ENCODE measurements at regions not wholly inside any gene's neighbourhood (a gene's known extent, or its start where the extent isn't known, plus 50 kb on each side); places are given as distances from the start of the nearest gene placed in this dataset.

DNA sequence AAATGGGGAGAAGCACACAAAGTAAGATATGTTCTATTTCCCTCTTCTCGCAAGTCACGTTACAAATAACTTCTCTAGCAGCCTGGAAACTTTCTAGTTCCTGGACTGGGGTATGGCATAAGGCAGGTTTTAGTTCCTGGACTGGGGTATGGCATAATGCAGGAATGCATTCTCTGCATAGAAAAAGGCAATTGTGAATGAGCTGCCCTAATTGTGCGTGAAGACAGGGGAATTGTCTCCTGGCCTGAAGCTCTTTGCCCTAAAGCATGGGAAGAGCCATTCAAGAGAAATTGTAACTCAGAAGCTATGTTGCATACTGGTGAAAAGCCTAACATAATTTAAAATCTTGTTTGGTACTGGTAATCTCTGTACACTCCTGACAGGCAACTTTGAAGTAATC, 54.3 kb upstream of the CBLB start:
- DNase-seq (ENCODE audit: low read depth in 1 of 2, low spot score in 1 of 2) = no peak
- H3K4me3 ChIP-seq (replicated peaks; ENCODE audit: insufficient read depth, low read length) = no peak overlapping the region
- H3K27ac ChIP-seq (replicated peaks) = no peak overlapping the region
- H3K27me3 ChIP-seq (ENCODE audit: insufficient read depth, poor library complexity, severe bottlenecking) = no peaks in the 10 kb centered on the region
- TF ChIP-seq, protein P1, sequence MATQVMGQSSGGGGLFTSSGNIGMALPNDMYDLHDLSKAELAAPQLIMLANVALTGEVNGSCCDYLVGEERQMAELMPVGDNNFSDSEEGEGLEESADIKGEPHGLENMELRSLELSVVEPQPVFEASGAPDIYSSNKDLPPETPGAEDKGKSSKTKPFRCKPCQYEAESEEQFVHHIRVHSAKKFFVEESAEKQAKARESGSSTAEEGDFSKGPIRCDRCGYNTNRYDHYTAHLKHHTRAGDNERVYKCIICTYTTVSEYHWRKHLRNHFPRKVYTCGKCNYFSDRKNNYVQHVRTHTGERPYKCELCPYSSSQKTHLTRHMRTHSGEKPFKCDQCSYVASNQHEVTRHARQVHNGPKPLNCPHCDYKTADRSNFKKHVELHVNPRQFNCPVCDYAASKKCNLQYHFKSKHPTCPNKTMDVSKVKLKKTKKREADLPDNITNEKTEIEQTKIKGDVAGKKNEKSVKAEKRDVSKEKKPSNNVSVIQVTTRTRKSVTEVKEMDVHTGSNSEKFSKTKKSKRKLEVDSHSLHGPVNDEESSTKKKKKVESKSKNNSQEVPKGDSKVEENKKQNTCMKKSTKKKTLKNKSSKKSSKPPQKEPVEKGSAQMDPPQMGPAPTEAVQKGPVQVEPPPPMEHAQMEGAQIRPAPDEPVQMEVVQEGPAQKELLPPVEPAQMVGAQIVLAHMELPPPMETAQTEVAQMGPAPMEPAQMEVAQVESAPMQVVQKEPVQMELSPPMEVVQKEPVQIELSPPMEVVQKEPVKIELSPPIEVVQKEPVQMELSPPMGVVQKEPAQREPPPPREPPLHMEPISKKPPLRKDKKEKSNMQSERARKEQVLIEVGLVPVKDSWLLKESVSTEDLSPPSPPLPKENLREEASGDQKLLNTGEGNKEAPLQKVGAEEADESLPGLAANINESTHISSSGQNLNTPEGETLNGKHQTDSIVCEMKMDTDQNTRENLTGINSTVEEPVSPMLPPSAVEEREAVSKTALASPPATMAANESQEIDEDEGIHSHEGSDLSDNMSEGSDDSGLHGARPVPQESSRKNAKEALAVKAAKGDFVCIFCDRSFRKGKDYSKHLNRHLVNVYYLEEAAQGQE (IDR thresholded peaks at IDR 0.05; ENCODE audit: insufficient replicate concordance, low read depth) = no peak
- TF ChIP-seq SPI1 (IDR thresholded peaks at IDR 0.05; ENCODE audit: borderline replicate concordance, low read depth) = no peak

- TF ChIP-seq GABPA (IDR thresholded peaks at IDR 0.05; ENCODE audit: low read depth) (no peak), POLR2AphosphoS5 (IDR thresholded peaks at IDR 0.05; ENCODE audit: low read depth) (no peak), CTCF (IDR thresholded peaks at IDR 0.05; ENCODE audit: insufficient read depth, low read length) (no peak), SPI1 (IDR thresholded peaks at IDR 0.05; ENCODE audit: borderline replicate concordance, low read depth) (no peak)
- TF ChIP-seq, protein P1 (IDR thresholded peaks at IDR 0.05; ENCODE audit: insufficient replicate concordance, low read depth) = no peak
- H3K27ac ChIP-seq (replicated peaks) = no peak overlapping the region
- DNase-seq (ENCODE audit: low read depth in 1 of 2, low spot score in 1 of 2) = no peak
- H3K27me3 ChIP-seq (ENCODE audit: insufficient read depth, poor library complexity, severe bottlenecking) = no peaks in the 10 kb centered on the region
- no peak overlapping the region for H3K4me3 ChIP-seq (replicated peaks; ENCODE audit: insufficient read depth, low read length)
Measured at GRCh38 chr3:105927741-105928140, 58.9 kb upstream of the CBLB start.

DNA sequence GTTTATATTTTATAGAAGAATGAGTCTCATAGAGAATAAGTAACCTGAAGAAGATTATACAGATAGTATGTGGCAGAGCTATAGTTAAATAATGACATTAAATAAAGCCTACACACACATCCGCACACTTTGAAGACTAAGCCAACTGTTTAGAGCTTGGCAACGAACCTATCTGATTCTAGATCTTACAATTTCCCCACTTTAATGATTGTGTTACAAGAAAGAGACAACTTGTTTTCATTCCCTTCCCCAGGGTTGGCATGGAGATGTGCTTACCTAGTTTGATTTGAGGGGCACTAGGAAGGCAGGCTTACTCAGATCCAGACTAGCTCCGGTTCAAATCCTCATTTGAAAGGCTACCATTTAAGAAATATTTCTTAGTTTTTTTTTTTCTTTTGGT, 61.9 kb upstream of the CBLB start:
- DNase-seq (ENCODE audit: low read depth in 1 of 2, low spot score in 1 of 2) = no peak
- TF ChIP-seq CTCF (IDR thresholded peaks at IDR 0.05; ENCODE audit: insufficient read depth, low read length) (no peak), POLR2AphosphoS5 (IDR thresholded peaks at IDR 0.05; ENCODE audit: low read depth) (no peak), GABPA (IDR thresholded peaks at IDR 0.05; ENCODE audit: low read depth) (no peak), SPI1 (IDR thresholded peaks at IDR 0.05; ENCODE audit: borderline replicate concordance, low read depth) (no peak)
- TF ChIP-seq, protein P1 (IDR thresholded peaks at IDR 0.05; ENCODE audit: insufficient replicate concordance, low read depth) = no peak
- no peak overlapping the region for H3K4me3 ChIP-seq (replicated peaks; ENCODE audit: insufficient read depth, low read length)
- H3K27ac ChIP-seq (replicated peaks) = no peak overlapping the region
- no peaks in the 10 kb centered on the region for H3K27me3 ChIP-seq (ENCODE audit: insufficient read depth, poor library complexity, severe bottlenecking)

- H3K4me3 ChIP-seq (replicated peaks; ENCODE audit: insufficient read depth, low read length) = no peak overlapping the region
- H3K27me3 ChIP-seq (ENCODE audit: insufficient read depth, poor library complexity, severe bottlenecking) = no peaks in the 10 kb centered on the region
- no peak for DNase-seq (ENCODE audit: low read depth in 1 of 2, low spot score in 1 of 2)
- no peak for TF ChIP-seq SPI1 (IDR thresholded peaks at IDR 0.05; ENCODE audit: borderline replicate concordance, low read depth)
- no peak overlapping the region for H3K27ac ChIP-seq (replicated peaks)
Measured at GRCh38 chr3:105931500-105931899, 62.7 kb upstream of the CBLB start.

Measured in HL-60 (cell line).